ENCODE measurements at regions not wholly inside any gene's neighbourhood (a gene's known extent, or its start where the extent isn't known, plus 50 kb on each side); places are given as distances from the start of the nearest gene placed in this dataset.
A peak's percentile ranks its signal among the peaks of the same experiment; 100 is the strongest.

DNA sequence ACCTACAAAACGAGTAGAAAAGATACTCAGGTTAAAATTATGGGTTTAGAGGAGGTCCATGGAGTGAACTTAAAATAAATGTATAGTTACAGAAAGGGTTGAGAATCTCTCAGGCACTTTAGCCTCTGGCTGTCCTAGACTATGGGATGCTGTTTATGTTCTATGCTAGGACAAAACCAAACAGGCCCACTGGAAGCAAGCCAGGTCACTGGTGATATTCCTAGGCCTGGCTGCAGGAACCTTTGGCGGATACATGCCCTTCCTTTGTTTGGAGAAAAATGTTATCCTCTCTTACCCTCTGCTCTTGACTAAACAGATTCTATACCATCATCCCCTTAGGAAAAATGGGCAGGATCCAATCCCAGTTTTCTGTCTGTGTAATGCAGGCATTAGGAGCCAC lies 90.7 kb upstream of the DUSP10 start:
- H3K9ac ChIP-seq (ENCODE audit: low read length in 3 of 3) = no peak overlapping the region
- no peaks in the 10 kb centered on the region for H3K27me3 ChIP-seq (ENCODE audit: control insufficient read depth, insufficient read depth, low read length)
- intact Hi-C loops (cut with DNase I) = no loop called here
- H3K9me3 ChIP-seq (ENCODE audit: control insufficient read depth in 2 of 3, insufficient read depth in 1 of 3, low read length in 3 of 3) = no peaks in the 10 kb centered on the region
- TF ChIP-seq, protein P1, sequence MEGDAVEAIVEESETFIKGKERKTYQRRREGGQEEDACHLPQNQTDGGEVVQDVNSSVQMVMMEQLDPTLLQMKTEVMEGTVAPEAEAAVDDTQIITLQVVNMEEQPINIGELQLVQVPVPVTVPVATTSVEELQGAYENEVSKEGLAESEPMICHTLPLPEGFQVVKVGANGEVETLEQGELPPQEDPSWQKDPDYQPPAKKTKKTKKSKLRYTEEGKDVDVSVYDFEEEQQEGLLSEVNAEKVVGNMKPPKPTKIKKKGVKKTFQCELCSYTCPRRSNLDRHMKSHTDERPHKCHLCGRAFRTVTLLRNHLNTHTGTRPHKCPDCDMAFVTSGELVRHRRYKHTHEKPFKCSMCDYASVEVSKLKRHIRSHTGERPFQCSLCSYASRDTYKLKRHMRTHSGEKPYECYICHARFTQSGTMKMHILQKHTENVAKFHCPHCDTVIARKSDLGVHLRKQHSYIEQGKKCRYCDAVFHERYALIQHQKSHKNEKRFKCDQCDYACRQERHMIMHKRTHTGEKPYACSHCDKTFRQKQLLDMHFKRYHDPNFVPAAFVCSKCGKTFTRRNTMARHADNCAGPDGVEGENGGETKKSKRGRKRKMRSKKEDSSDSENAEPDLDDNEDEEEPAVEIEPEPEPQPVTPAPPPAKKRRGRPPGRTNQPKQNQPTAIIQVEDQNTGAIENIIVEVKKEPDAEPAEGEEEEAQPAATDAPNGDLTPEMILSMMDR (IDR thresholded peaks at IDR 0.05; ENCODE audit: borderline replicate concordance, extremely low read depth, insufficient read depth) = no peak
- FAIRE-seq (no peak), DNase-seq (peak in 1 of 5 donors; percentile 31)
- no peak overlapping the region for H3K4me3 ChIP-seq (ENCODE audit: low read length in 3 of 3)
- no peaks in the 10 kb centered on the region for H3K4me1 ChIP-seq (ENCODE audit: control insufficient read depth in 2 of 3, insufficient read depth in 2 of 3, low read depth in 1 of 3, low read length in 3 of 3)
- H3K36me3 ChIP-seq (ENCODE audit: control insufficient read depth in 2 of 3, insufficient read depth in 3 of 3, low read length in 3 of 3) = no peaks in the 10 kb centered on the region
- no peak overlapping the region for H3K27ac ChIP-seq (ENCODE audit: low read depth in 2 of 2, low read length in 2 of 2)

GRCh38 chr1:221832151-221832550 lies 90.3 kb upstream of the DUSP10 start:
- intact Hi-C loops (cut with DNase I) = no loop called here
- Histone ChIP-seq H3K4me1 (ENCODE audit: control insufficient read depth in 2 of 3, insufficient read depth in 2 of 3, low read depth in 1 of 3, low read length in 3 of 3) (no peaks in the 10 kb centered on the region), H3K9ac (ENCODE audit: low read length in 3 of 3) (no peak overlapping the region), H3K27me3 (ENCODE audit: control insufficient read depth, insufficient read depth, low read length) (no peaks in the 10 kb centered on the region), H3K4me3 (ENCODE audit: low read length in 3 of 3) (no peak overlapping the region), H3K36me3 (ENCODE audit: control insufficient read depth in 2 of 3, insufficient read depth in 3 of 3, low read length in 3 of 3) (no peaks in the 10 kb centered on the region), H3K27ac (ENCODE audit: low read depth in 2 of 2, low read length in 2 of 2) (no peak overlapping the region), H3K9me3 (ENCODE audit: control insufficient read depth in 2 of 3, insufficient read depth in 1 of 3, low read length in 3 of 3) (no peaks in the 10 kb centered on the region)
- TF ChIP-seq, protein P1 (IDR thresholded peaks at IDR 0.05; ENCODE audit: borderline replicate concordance, extremely low read depth, insufficient read depth) = no peak
- FAIRE-seq = no peak
- DNase-seq = peak in 3 of 5 donors; percentile 13 to 41 (median 35)

DNA sequence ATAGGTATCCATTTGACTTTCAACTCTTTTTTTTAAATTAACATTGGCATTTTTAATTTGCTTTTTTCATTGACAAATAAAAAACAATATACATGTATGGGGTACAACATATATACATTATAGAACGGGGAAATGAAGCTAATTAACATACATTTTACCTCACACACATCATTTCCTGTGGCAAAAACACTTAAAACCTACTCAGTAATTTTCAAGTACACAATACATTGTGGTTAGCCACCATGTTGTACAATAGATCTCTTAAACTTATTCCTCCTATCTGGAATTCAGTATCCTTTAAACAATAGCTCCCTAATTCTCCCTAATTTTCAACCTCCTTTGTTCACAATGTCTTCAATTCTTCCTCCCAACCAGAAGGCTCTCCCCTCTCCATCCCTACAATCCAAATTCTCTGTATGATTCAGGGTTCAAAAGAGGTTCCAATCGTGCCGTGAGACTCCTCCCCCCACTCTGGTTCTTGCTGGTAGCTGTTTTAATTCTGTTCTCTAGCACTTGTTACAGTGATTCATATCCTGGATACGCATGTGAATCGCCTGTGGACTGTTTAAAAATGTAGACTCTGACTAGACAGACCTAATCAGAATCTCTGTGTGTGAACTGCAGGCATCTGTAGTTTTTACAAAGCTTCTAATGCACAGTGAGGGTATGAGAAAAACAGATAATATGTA lies 87.6 kb upstream of the DUSP10 start:
- H3K36me3 ChIP-seq (ENCODE audit: control insufficient read depth in 2 of 3, insufficient read depth in 3 of 3, low read length in 3 of 3) = no peaks in the 10 kb centered on the region
- no peak overlapping the region for H3K4me3 ChIP-seq (ENCODE audit: low read length in 3 of 3)
- intact Hi-C loops (cut with DNase I) = no loop called here
- no peak overlapping the region for H3K9ac ChIP-seq (ENCODE audit: low read length in 3 of 3)
- TF ChIP-seq, protein P1 (IDR thresholded peaks at IDR 0.05; ENCODE audit: borderline replicate concordance, extremely low read depth, insufficient read depth) = no peak
- no peak overlapping the region for H3K27ac ChIP-seq (ENCODE audit: low read depth in 2 of 2, low read length in 2 of 2)
- FAIRE-seq (no peak), DNase-seq (no peak)
- no peaks in the 10 kb centered on the region for H3K4me1 ChIP-seq (ENCODE audit: control insufficient read depth in 2 of 3, insufficient read depth in 2 of 3, low read depth in 1 of 3, low read length in 3 of 3)
- no peaks in the 10 kb centered on the region for H3K9me3 ChIP-seq (ENCODE audit: control insufficient read depth in 2 of 3, insufficient read depth in 1 of 3, low read length in 3 of 3)
- H3K27me3 ChIP-seq (ENCODE audit: control insufficient read depth, insufficient read depth, low read length) = no peaks in the 10 kb centered on the region

- H3K27ac ChIP-seq (ENCODE audit: low read depth in 2 of 2, low read length in 2 of 2) = no peak overlapping the region
Measured at GRCh38 chr1:221827307-221827642, 85.4 kb upstream of the DUSP10 start.

More at GRCh38 chr1:221827307-221827642, 85.4 kb upstream of the DUSP10 start:
- Histone ChIP-seq H3K4me1 (ENCODE audit: control insufficient read depth in 2 of 3, insufficient read depth in 2 of 3, low read depth in 1 of 3, low read length in 3 of 3) (no peaks in the 10 kb centered on the region), H3K9ac (ENCODE audit: low read length in 3 of 3) (no peak overlapping the region), H3K4me3 (ENCODE audit: low read length in 3 of 3) (no peak overlapping the region), H3K36me3 (ENCODE audit: control insufficient read depth in 2 of 3, insufficient read depth in 3 of 3, low read length in 3 of 3) (no peaks in the 10 kb centered on the region), H3K9me3 (ENCODE audit: control insufficient read depth in 2 of 3, insufficient read depth in 1 of 3, low read length in 3 of 3) (no peaks in the 10 kb centered on the region), H3K27me3 (ENCODE audit: control insufficient read depth, insufficient read depth, low read length) (no peaks in the 10 kb centered on the region)
- intact Hi-C loops (cut with DNase I) = no loop called here
- TF ChIP-seq, protein P1 (IDR thresholded peaks at IDR 0.05; ENCODE audit: borderline replicate concordance, extremely low read depth, insufficient read depth) = no peak
- FAIRE-seq = no peak
- DNase-seq = no peak
